ENCODE measurements at regions not wholly inside any gene's neighbourhood (a gene's known extent, or its start where the extent isn't known, plus 50 kb on each side); places are given as distances from the start of the nearest gene placed in this dataset.
"Not testable (repeated sequence)": the region's sequence is repeated elsewhere in the genome, so short reads cannot be mapped to it uniquely, and the experiment has no call there.

- DNase-seq (ENCODE audit: extremely low spot score, insufficient read length, low read depth), result no peak
- FAIRE-seq, result no peak
Measured at GRCh38 chr4:26253968-26254367, 66.8 kb upstream of the RBPJ start.

GRCh38 chr4:26255989-26256388 is 64.8 kb upstream of the RBPJ start:
- FAIRE-seq, result no peak
- no peak for DNase-seq (ENCODE audit: extremely low spot score, insufficient read length, low read depth)

- not testable (repeated sequence) for DNase-seq (ENCODE audit: extremely low spot score, insufficient read length, low read depth); FAIRE-seq
Measured at GRCh38 chr4:26257444-26257843, 63.4 kb upstream of the RBPJ start.

GRCh38 chr4:26257850-26258249 is 63.0 kb upstream of the RBPJ start:
- FAIRE-seq (no peak), DNase-seq (ENCODE audit: extremely low spot score, insufficient read length, low read depth) (no peak)

- no peak for DNase-seq (ENCODE audit: extremely low spot score, insufficient read length, low read depth)
- FAIRE-seq, result no peak
Measured at GRCh38 chr4:26260571-26260970, 60.2 kb upstream of the RBPJ start.

- no peak for FAIRE-seq
- DNase-seq (ENCODE audit: extremely low spot score, insufficient read length, low read depth), result no peak
Measured at GRCh38 chr4:26261405-26261804, 59.4 kb upstream of the RBPJ start.

GRCh38 chr4:26263165-26263564 is 57.6 kb upstream of the RBPJ start:
- DNase-seq (ENCODE audit: extremely low spot score, insufficient read length, low read depth) (no peak), FAIRE-seq (no peak)

- FAIRE-seq (no peak), DNase-seq (ENCODE audit: extremely low spot score, insufficient read length, low read depth) (no peak)
Measured at GRCh38 chr4:26264109-26264508, 56.7 kb upstream of the RBPJ start.

- FAIRE-seq, result no peak
- no peak for DNase-seq (ENCODE audit: extremely low spot score, insufficient read length, low read depth)
Measured at GRCh38 chr4:26267087-26267486, 53.7 kb upstream of the RBPJ start.

- DNase-seq (ENCODE audit: extremely low spot score, insufficient read length, low read depth) (no peak), FAIRE-seq (no peak)
Measured at GRCh38 chr4:26268246-26268645, 52.6 kb upstream of the RBPJ start.

- FAIRE-seq (no peak), DNase-seq (ENCODE audit: extremely low spot score, insufficient read length, low read depth) (no peak)
Measured at GRCh38 chr4:26269038-26269437, 51.8 kb upstream of the RBPJ start.
